GM12891 (cell line): ENCODE measurements at regions not wholly inside any gene's neighbourhood (a gene's known extent, or its start where the extent isn't known, plus 50 kb on each side); places are given as distances from the start of the nearest gene placed in this dataset.

Source experiments
- DNase-seq: peaks from one replicate; pipeline ENCODE4 v3.0.0; 2011; ENCODE audit warnings: low spot score; ENCODE audit not compliant: insufficient read length
- FAIRE-seq: peaks from 2 replicates; lab custom pipeline; 2011; peaks lifted over from hg19 to GRCh38; lab: Jason Lieb, UNC
- PAX5 ChIP-seq: IDR thresholded peaks from 2 replicates; pipeline ENCODE4 v1.6.1; 2011; ENCODE audit warnings: low read length, moderate library complexity, mild to moderate bottlenecking; ENCODE audit not compliant: insufficient read depth, severe bottlenecking
- POLR2A ChIP-seq: IDR thresholded peaks from 2 replicates; pipeline ENCODE4 v1.6.1; 2011; ENCODE audit warnings: low read depth, low read length, control low read depth
- POLR2AphosphoS5 ChIP-seq: IDR thresholded peaks from 2 replicates; pipeline ENCODE4 v1.6.1; 2011; ENCODE audit warnings: low read depth, low read length, control low read depth
- POU2F2 ChIP-seq: IDR thresholded peaks from 2 replicates; pipeline ENCODE4 v1.6.1; 2011; ENCODE audit warnings: low read depth, mild to moderate bottlenecking, control low read depth, low read length, moderate library complexity
- SPI1 ChIP-seq: IDR thresholded peaks from 2 replicates; pipeline ENCODE4 v1.6.1; 2011; ENCODE audit warnings: low read depth, low read length, control low read depth
- TAF1 ChIP-seq: IDR thresholded peaks from 2 replicates; pipeline ENCODE4 v1.6.1; 2011; ENCODE audit warnings: low read depth, low read length, control low read depth

- TF ChIP-seq TAF1 = no peak
- no peak for TF ChIP-seq PAX5
- no peak for TF ChIP-seq SPI1
- TF ChIP-seq POLR2A = no peak
- no peak for TF ChIP-seq POU2F2
- no peak for TF ChIP-seq POLR2AphosphoS5
- no peak for FAIRE-seq
- no peak for DNase-seq
These were observed 52.6 kb upstream of the OLFM4 start for GRCh38 chr13:52975969-52976368.

GRCh38 chr13:52975161-52975560 is 53.5 kb upstream of the OLFM4 start:
- TF ChIP-seq TAF1 (no peak), POLR2AphosphoS5 (no peak)
- FAIRE-seq (no peak), DNase-seq (no peak)

GRCh38 chr13:52974711-52975110 is 53.9 kb upstream of the OLFM4 start:
- FAIRE-seq (no peak), DNase-seq (no peak)
- TF ChIP-seq POU2F2 = no peak
- no peak for TF ChIP-seq PAX5
- no peak for TF ChIP-seq SPI1
- no peak for TF ChIP-seq TAF1
- no peak for TF ChIP-seq POLR2AphosphoS5
- no peak for TF ChIP-seq POLR2A

- FAIRE-seq (no peak), DNase-seq (no peak)
These were observed 59.2 kb upstream of the OLFM4 start for GRCh38 chr13:52969373-52969772.

GRCh38 chr13:52968074-52968700 is 60.4 kb upstream of the OLFM4 start:
- FAIRE-seq (peak; percentile 90), DNase-seq (peak; percentile 42)
- 0 out of 2 replicates have a peak, but pooled peaks have one; percentile 31 for TF ChIP-seq POU2F2
- no peak for TF ChIP-seq PAX5

More at GRCh38 chr13:52969373-52969772, 59.2 kb upstream of the OLFM4 start:
- no peak for TF ChIP-seq SPI1
- no peak for TF ChIP-seq POU2F2
- TF ChIP-seq POLR2AphosphoS5 = no peak
- no peak for TF ChIP-seq PAX5

- FAIRE-seq (no peak), DNase-seq (no peak)
- no peak for TF ChIP-seq SPI1
- TF ChIP-seq POU2F2 = no peak
- TF ChIP-seq PAX5 = no peak
- TF ChIP-seq POLR2A = no peak
These were observed 66.6 kb upstream of the OLFM4 start for GRCh38 chr13:52961987-52962386.

- no peak for FAIRE-seq
These were observed 67.2 kb upstream of the OLFM4 start for GRCh38 chr13:52961256-52961910.

GRCh38 chr13:52955472-52955874 is 73.1 kb upstream of the OLFM4 start:
- DNase-seq (no peak), FAIRE-seq (no peak)
- TF ChIP-seq POU2F2 = no peak
- no peak for TF ChIP-seq POLR2A

More at GRCh38 chr13:52961256-52961910, 67.2 kb upstream of the OLFM4 start:
- no peak for DNase-seq
- TF ChIP-seq POLR2AphosphoS5 (no peak), TAF1 (no peak), SPI1 (no peak), POU2F2 (no peak), PAX5 (no peak), POLR2A (no peak)

GRCh38 chr13:52954838-52955237 is 73.8 kb upstream of the OLFM4 start:
- TF ChIP-seq SPI1 (no peak), POLR2AphosphoS5 (no peak)
- no peak for DNase-seq
- no peak for FAIRE-seq

- FAIRE-seq = no peak
- no peak for DNase-seq
- TF ChIP-seq TAF1 (no peak), POLR2AphosphoS5 (no peak), PAX5 (no peak), POLR2A (no peak), SPI1 (no peak), POU2F2 (no peak)
These were observed 78.1 kb upstream of the OLFM4 start for GRCh38 chr13:52950436-52950956.
